ENCODE measurements at regions not wholly inside any gene's neighbourhood (a gene's known extent, or its start where the extent isn't known, plus 50 kb on each side); places are given as distances from the start of the nearest gene placed in this dataset.

DNA sequence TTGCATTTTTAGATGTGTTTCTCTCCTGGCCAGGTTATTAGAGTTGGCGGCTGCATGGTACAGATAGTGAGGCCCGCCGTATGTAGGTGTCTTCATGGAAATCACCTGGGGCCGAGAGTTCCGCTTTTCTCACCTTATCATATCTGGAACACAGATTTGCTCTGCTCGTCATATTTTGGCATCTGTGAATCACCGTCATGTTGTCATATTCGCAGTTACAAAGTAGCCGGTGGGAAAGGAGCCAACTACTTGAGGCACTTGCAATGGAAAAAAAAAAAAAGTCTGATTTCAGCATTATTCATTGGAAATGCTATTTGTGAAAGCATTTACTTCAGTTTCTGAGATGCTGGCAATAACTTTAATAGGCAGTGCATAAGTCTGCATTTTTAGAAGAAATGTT lies 1715.2 kb upstream of the TENM3 start:
- ChIA-PET SMC1A (ENCODE audit: uncharacterized antibody, unreplicated experiment) (no interaction called here), POLR2A (no interaction called here)

More for the DNA sequence above, 1715.2 kb upstream of the TENM3 start:
- ATAC-seq (no peak), FAIRE-seq (no peak), DNase-seq (ENCODE audit: low read depth, low spot score) (no peak)
- in situ Hi-C loops (cut with MboI): no loop called here
- intact Hi-C loops (cut with micrococcal nuclease; ENCODE audit: unreplicated experiment): no loop called here
- no peaks in the 10 kb centered on the region for H3K79me2 ChIP-seq (ENCODE audit: control insufficient read depth, insufficient read depth, low read length)
- ChIA-PET RAD21 (ENCODE audit: unreplicated experiment) (no interaction called here), CTCF (no interaction called here)
- H3K9ac ChIP-seq (ENCODE audit: control insufficient read depth, insufficient read depth, low read length): no peak overlapping the region
- no peaks in the 10 kb centered on the region for H3K9me3 ChIP-seq (replicated peaks; ENCODE audit: control insufficient read depth, insufficient read depth, low read length)
- BruUV-seq (replicated peaks): no TSS peak
- 76% methylated on average over 9 of the region's 9 CpGs for WGBS (ENCODE audit: insufficient coverage, insufficient replicate concordance, low lambda C conversion rate, missing lambda C conversion rate)
- H3K27ac ChIP-seq (ENCODE audit: control insufficient read depth, insufficient read depth): no peak overlapping the region
- H2AFZ ChIP-seq (ENCODE audit: control insufficient read depth, low read depth, low read length): no peak overlapping the region
- no peak overlapping the region for H3K4me3 ChIP-seq
- no peaks in the 10 kb centered on the region for H3K4me1 ChIP-seq (ENCODE audit: control insufficient read depth, insufficient read depth, low read length)
- H4K20me1 ChIP-seq (ENCODE audit: control insufficient read depth, insufficient read depth): no peaks in the 10 kb centered on the region
- no peaks in the 10 kb centered on the region for H3K27me3 ChIP-seq (replicated peaks in 1 of 2; ENCODE audit: control insufficient read depth in 2 of 2, insufficient read depth in 2 of 2, low read length in 1 of 2)
- H3K4me2 ChIP-seq (ENCODE audit: control insufficient read depth, insufficient read depth): no peak overlapping the region
- no peaks in the 10 kb centered on the region for H3K36me3 ChIP-seq (ENCODE audit: control insufficient read depth in 2 of 2, insufficient read depth in 2 of 2, low read length in 1 of 2)
- TF ChIP-seq, protein P1, sequence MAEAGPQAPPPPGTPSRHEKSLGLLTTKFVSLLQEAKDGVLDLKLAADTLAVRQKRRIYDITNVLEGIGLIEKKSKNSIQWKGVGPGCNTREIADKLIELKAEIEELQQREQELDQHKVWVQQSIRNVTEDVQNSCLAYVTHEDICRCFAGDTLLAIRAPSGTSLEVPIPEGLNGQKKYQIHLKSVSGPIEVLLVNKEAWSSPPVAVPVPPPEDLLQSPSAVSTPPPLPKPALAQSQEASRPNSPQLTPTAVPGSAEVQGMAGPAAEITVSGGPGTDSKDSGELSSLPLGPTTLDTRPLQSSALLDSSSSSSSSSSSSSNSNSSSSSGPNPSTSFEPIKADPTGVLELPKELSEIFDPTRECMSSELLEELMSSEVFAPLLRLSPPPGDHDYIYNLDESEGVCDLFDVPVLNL (IDR thresholded peaks at IDR 0.05; ENCODE audit: low read depth, low read length): no peak
- TF ChIP-seq CUX1 (IDR thresholded peaks at IDR 0.05; ENCODE audit: insufficient replicate concordance, low read depth, low read length) (no peak), NR2C2 (IDR thresholded peaks at IDR 0.05; ENCODE audit: borderline replicate concordance, control insufficient read depth, insufficient read length, low read depth) (no peak), GABPA (IDR thresholded peaks at IDR 0.05; ENCODE audit: low read depth) (no peak), TCF12 (IDR thresholded peaks at IDR 0.05; ENCODE audit: low read depth, low read length) (no peak), ZSCAN29 (IDR thresholded peaks at IDR 0.05) (no peak), RELB (IDR thresholded peaks at IDR 0.05; ENCODE audit: low read depth) (no peak)
- TF ChIP-seq, protein P2, sequence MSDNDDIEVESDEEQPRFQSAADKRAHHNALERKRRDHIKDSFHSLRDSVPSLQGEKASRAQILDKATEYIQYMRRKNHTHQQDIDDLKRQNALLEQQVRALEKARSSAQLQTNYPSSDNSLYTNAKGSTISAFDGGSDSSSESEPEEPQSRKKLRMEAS (IDR thresholded peaks at IDR 0.05; ENCODE audit: low read depth, low read length): no peak

All from GM12878 (cell line).